H54 (cell line): ENCODE measurements at regions not wholly inside any gene's neighbourhood (a gene's known extent, or its start where the extent isn't known, plus 50 kb on each side); places are given as distances from the start of the nearest gene placed in this dataset.

Experiments used
- DNase-seq: peaks from one replicate; pipeline ENCODE4 v3.0.0; 2011; ENCODE audit warnings: low spot score, mixed read lengths; ENCODE audit not compliant: insufficient read length
- FAIRE-seq: peaks from 3 replicates; lab custom pipeline; 2011; peaks lifted over from hg19 to GRCh38; lab: Jason Lieb, UNC
- POLR2A ChIP-seq: IDR thresholded peaks from 2 replicates; pipeline ENCODE4 v1.6.1; 2011; ENCODE audit warnings: low read depth, mild to moderate bottlenecking, low read length

DNA sequence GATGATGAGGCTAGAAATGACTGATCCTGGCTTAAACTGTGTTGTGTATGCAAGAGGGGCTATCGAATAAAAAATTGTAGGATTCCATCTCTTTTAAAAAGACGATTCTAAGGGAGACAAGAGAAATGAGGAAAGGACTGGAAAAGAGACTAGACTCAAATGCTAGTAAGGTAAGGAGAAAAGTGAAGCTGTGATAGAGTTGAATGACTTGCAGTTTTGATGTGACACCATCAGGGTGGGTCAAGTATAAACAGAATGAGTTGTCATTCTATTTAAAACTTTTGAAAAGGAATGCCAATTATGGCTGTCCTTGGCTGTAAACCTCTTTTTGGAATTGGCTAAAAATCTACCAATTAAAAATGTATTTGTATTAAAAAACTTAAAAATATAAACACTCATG, 184.5 kb upstream of the PHF14 start:
- FAIRE-seq, result peak; percentile 15
- no peak for DNase-seq
- TF ChIP-seq POLR2A, result no peak

DNA sequence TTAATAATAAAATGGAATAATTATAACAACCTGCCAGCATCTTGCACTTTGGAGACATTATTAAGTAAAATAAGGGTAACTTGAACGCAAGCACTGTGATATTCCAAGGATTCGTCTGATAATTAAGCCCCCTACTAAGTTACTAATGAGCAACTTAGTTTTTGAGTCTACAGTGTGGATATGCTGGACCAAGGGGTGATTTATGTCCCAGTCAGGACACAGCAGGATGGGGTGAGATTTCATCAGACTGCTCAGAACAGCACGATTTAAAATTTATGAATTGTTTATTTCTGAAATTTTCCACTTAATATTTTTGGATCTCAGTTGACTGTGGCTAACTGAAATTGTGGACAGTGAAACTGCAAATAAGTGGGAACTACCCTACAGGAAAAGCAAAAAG, 182.8 kb upstream of the PHF14 start:
- TF ChIP-seq POLR2A, result no peak
- FAIRE-seq, result no peak
- DNase-seq, result no peak

DNA sequence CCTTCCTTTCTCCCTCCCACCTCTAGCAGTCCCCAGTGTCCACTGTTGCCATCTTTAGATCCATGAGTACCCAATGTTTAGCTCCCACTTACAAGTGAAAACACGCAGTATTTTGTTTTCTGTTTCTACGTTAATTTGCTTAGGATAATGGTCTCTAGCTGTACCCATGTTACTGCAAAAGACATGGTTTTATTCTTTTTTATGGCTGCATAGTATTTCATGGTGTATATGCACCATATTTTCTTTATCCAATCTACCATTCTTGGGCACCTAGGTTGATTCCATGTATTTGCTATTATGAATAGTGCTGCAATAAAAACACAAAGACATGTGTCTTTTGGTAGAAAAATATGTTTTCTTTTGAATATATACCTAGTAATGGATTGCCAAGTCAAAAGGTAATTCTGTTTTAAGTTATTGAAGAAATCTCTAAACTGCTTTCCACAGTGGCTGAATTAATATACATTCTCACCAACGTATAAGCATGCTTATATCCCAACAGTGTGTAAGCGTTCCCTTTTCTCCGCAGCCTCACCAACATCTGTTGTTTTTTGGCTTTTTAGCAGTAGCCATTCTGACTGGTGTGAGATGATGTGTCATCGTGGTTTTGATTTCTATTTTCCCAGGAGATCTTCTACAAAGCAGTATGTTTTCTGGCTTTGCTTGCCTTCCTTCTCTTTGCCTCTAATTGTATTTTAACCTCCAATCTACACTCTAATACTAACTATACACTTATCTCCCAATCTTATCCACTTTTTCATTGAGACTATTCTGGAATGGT, 179.5 kb upstream of the PHF14 start:
- DNase-seq, result no peak
- no peak for TF ChIP-seq POLR2A
- FAIRE-seq, result peak; percentile 23

GRCh38 chr7:10797157-10797556, 176.5 kb upstream of the PHF14 start:
- no peak for TF ChIP-seq POLR2A
- FAIRE-seq, result no peak
- no peak for DNase-seq

- DNase-seq (no peak), FAIRE-seq (peak; percentile 33)
- TF ChIP-seq POLR2A, result no peak
Observed at GRCh38 chr7:10798044-10798443, 175.6 kb upstream of the PHF14 start.

- TF ChIP-seq POLR2A, result no peak
- FAIRE-seq, result no peak
- no peak for DNase-seq
Observed at GRCh38 chr7:10799475-10799874, 174.2 kb upstream of the PHF14 start.

GRCh38 chr7:10802011-10802410, 171.7 kb upstream of the PHF14 start:
- DNase-seq (no peak), FAIRE-seq (no peak)
- no peak for TF ChIP-seq POLR2A

DNA sequence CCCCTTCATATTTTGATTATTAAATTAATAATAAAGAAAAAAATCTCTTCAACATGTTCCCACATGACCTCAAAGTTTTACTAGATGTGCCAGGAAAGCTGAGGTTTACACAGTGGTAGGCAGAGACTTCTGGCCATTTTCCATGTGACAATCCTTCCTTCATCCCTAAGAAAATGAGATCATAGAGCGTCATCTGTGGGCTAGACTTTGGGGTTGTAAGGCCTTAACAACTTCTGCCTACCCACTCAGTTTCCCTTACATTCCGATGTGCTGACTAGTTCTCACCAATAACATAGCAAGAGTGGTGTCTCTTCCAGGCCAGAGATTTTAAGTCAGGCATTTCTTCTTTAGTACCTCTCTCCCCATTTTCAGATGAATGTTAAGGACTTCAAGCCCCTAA, 171.1 kb upstream of the PHF14 start:
- FAIRE-seq, result peak; percentile 99
- no peak for TF ChIP-seq POLR2A
- DNase-seq, result peak; percentile 60

- FAIRE-seq (no peak), DNase-seq (no peak)
- no peak for TF ChIP-seq POLR2A
Observed at GRCh38 chr7:10803720-10804119, 170.0 kb upstream of the PHF14 start.

- no peak for TF ChIP-seq POLR2A
- DNase-seq, result no peak
- FAIRE-seq, result peak; percentile 38
Observed at GRCh38 chr7:10804770-10805169, 168.9 kb upstream of the PHF14 start.

GRCh38 chr7:10815546-10815945, 158.1 kb upstream of the PHF14 start:
- FAIRE-seq, result no peak
- DNase-seq, result no peak
- TF ChIP-seq POLR2A, result no peak

DNA sequence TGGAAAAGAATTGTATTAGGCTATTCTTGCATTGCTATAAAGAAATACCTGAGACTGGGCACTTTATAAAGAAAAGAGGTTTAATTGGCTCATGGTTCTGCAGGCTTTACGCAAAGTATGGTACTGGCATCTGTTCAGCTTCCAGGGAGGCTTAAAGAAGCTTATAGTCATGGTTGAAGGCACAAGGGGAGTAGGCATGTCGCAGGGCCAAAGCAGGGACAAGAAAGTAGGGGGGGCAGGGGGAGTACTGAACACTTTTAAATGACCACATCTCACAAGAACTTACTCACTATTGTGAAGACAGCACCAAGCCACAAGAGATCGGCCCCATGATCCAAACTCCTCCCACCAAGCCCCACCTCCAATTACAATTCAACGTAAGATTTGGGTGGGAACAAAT, 152.5 kb upstream of the PHF14 start:
- DNase-seq, result no peak
- no peak for FAIRE-seq
- no peak for TF ChIP-seq POLR2A

DNA sequence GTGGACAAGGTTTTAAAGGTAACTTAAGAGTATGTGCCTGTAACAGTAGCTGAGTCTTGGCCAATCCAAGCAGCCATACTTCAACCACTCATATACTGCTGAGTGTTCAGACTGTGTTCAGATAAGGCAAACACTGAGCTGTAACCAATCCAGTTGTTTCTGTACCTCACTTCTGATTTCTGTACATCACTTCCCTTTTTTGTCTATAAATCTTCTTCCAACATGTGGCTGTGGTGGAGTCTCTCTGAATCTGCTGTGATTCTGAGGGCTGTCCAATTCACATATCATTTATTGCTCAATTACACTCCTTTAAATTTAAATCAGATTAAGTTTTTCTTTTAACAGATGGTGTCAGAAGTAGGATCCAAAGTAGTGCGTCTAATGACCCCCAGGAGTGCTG, 149.5 kb upstream of the PHF14 start:
- FAIRE-seq (peak; percentile 38), DNase-seq (no peak)
- TF ChIP-seq POLR2A, result no peak

DNA sequence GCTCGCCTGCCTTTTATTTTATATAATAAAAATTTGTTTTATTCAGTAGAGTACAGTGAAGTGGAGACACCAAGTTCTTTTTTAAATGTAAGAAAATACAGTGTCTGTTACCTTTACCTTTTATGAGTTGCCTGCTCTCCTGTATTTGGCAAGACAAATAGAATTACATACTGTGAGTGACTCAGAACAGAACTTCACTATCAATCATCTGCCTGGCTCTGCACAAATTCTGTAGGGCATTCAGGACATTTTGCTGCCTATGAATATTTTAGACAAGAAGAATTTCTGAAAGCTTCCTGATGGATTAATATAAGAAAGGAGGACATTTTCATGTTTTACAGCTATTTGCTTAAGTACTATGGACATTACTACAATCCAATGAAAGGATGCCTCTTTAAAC, 135.4 kb upstream of the PHF14 start:
- DNase-seq (no peak), FAIRE-seq (no peak)
- no peak for TF ChIP-seq POLR2A

- TF ChIP-seq POLR2A, result no peak
- FAIRE-seq, result no peak
- DNase-seq, result no peak
Observed at GRCh38 chr7:10845225-10845624, 128.4 kb upstream of the PHF14 start.
